ENCODE measurements at regions not wholly inside any gene's neighbourhood (a gene's known extent, or its start where the extent isn't known, plus 50 kb on each side); places are given as distances from the start of the nearest gene placed in this dataset.

- peak; percentile 41 for DNase-seq
- TF ChIP-seq EZH2 (optimal IDR thresholded peaks at IDR 0.05; ENCODE audit: low read depth, low read length): no peak
- peak; percentile 62 for TF ChIP-seq CTCF (IDR thresholded peaks at IDR 0.05; ENCODE audit: low read length)
- no peak overlapping the region for H3K4me3 ChIP-seq (ENCODE audit: low read length)
These were observed 550.9 kb upstream of the PKDCC start for GRCh38 chr2:41496908-41497307.

GRCh38 chr2:41498781-41499180 is 549.0 kb upstream of the PKDCC start:
- no peak overlapping the region for H3K4me2 ChIP-seq (ENCODE audit: low read depth, low read length)
- TF ChIP-seq EZH2phosphoT487 (IDR thresholded peaks at IDR 0.05; ENCODE audit: low read length) (no peak), CTCF (IDR thresholded peaks at IDR 0.05; ENCODE audit: low read length) (no peak), EZH2 (optimal IDR thresholded peaks at IDR 0.05; ENCODE audit: low read depth, low read length) (no peak)
- no peaks in the 10 kb centered on the region for H3K9me3 ChIP-seq (replicated peaks; ENCODE audit: insufficient read depth, low read length)
- no peaks in the 10 kb centered on the region for H3K4me1 ChIP-seq (ENCODE audit: low read length)
- DNase-seq: no peak
- H3K79me2 ChIP-seq (ENCODE audit: low read length): no peaks in the 10 kb centered on the region
- H3K4me3 ChIP-seq (ENCODE audit: low read length): no peak overlapping the region
- H3F3A ChIP-seq (ENCODE audit: insufficient read depth, low read length): no peaks in the 10 kb centered on the region
- H3K9me2 ChIP-seq (replicated peaks; ENCODE audit: insufficient read depth, low read length): no peaks in the 10 kb centered on the region
- H3K36me3 ChIP-seq (replicated peaks; ENCODE audit: insufficient read depth, low read length): no peaks in the 10 kb centered on the region
- no peak overlapping the region for H3K9ac ChIP-seq (ENCODE audit: low read length)
- H4K20me1 ChIP-seq (ENCODE audit: insufficient read depth, low read length): no peaks in the 10 kb centered on the region
- H3K27ac ChIP-seq (ENCODE audit: low read length): no peak overlapping the region
- H3K27me3 ChIP-seq (replicated peaks; ENCODE audit: insufficient read depth, low read length): no peaks in the 10 kb centered on the region
- no peak overlapping the region for H2AFZ ChIP-seq (ENCODE audit: low read length)

More at GRCh38 chr2:41496908-41497307, 550.9 kb upstream of the PKDCC start:
- Histone ChIP-seq H4K20me1 (ENCODE audit: insufficient read depth, low read length) (no peaks in the 10 kb centered on the region), H2AFZ (ENCODE audit: low read length) (no peak overlapping the region), H3K9me3 (replicated peaks; ENCODE audit: insufficient read depth, low read length) (no peaks in the 10 kb centered on the region), H3K9ac (ENCODE audit: low read length) (no peak overlapping the region), H3K36me3 (replicated peaks; ENCODE audit: insufficient read depth, low read length) (no peaks in the 10 kb centered on the region), H3F3A (ENCODE audit: insufficient read depth, low read length) (no peaks in the 10 kb centered on the region), H3K27ac (ENCODE audit: low read length) (no peak overlapping the region), H3K79me2 (ENCODE audit: low read length) (no peaks in the 10 kb centered on the region), H3K4me2 (ENCODE audit: low read depth, low read length) (no peak overlapping the region), H3K4me1 (ENCODE audit: low read length) (no peaks in the 10 kb centered on the region), H3K9me2 (replicated peaks; ENCODE audit: insufficient read depth, low read length) (no peaks in the 10 kb centered on the region), H3K27me3 (replicated peaks; ENCODE audit: insufficient read depth, low read length) (no peaks in the 10 kb centered on the region)

- H3K79me2 ChIP-seq (ENCODE audit: low read length): no peaks in the 10 kb centered on the region
- H3K9ac ChIP-seq (ENCODE audit: low read length): no peak overlapping the region
- no peak for DNase-seq
- no peak overlapping the region for H2AFZ ChIP-seq (ENCODE audit: low read length)
- no peaks in the 10 kb centered on the region for H3K4me1 ChIP-seq (ENCODE audit: low read length)
- no peak overlapping the region for H3K4me2 ChIP-seq (ENCODE audit: low read depth, low read length)
- H3K9me3 ChIP-seq (replicated peaks; ENCODE audit: insufficient read depth, low read length): no peaks in the 10 kb centered on the region
- no peaks in the 10 kb centered on the region for H3K9me2 ChIP-seq (replicated peaks; ENCODE audit: insufficient read depth, low read length)
- H3F3A ChIP-seq (ENCODE audit: insufficient read depth, low read length): no peaks in the 10 kb centered on the region
- TF ChIP-seq EZH2phosphoT487 (IDR thresholded peaks at IDR 0.05; ENCODE audit: low read length) (no peak), CTCF (IDR thresholded peaks at IDR 0.05; ENCODE audit: low read length) (no peak), EZH2 (optimal IDR thresholded peaks at IDR 0.05; ENCODE audit: low read depth, low read length) (no peak)
- no peaks in the 10 kb centered on the region for H3K27me3 ChIP-seq (replicated peaks; ENCODE audit: insufficient read depth, low read length)
- no peak overlapping the region for H3K4me3 ChIP-seq (ENCODE audit: low read length)
- no peaks in the 10 kb centered on the region for H3K36me3 ChIP-seq (replicated peaks; ENCODE audit: insufficient read depth, low read length)
- no peak overlapping the region for H3K27ac ChIP-seq (ENCODE audit: low read length)
- no peaks in the 10 kb centered on the region for H4K20me1 ChIP-seq (ENCODE audit: insufficient read depth, low read length)
These were observed 546.9 kb upstream of the PKDCC start for GRCh38 chr2:41500895-41501294.

All from MM.1S (cell line).